NCI-H226 (cell line): ENCODE measurements at regions not wholly inside any gene's neighbourhood (a gene's known extent, or its start where the extent isn't known, plus 50 kb on each side); places are given as distances from the start of the nearest gene placed in this dataset.
"Not testable (repeated sequence)": the region's sequence is repeated elsewhere in the genome, so short reads cannot be mapped to it uniquely, and the experiment has no call there.

Source experiments
- DNase-seq: peaks from one replicate; pipeline ENCODE4 v3.0.0-alpha.2; 2015

DNA sequence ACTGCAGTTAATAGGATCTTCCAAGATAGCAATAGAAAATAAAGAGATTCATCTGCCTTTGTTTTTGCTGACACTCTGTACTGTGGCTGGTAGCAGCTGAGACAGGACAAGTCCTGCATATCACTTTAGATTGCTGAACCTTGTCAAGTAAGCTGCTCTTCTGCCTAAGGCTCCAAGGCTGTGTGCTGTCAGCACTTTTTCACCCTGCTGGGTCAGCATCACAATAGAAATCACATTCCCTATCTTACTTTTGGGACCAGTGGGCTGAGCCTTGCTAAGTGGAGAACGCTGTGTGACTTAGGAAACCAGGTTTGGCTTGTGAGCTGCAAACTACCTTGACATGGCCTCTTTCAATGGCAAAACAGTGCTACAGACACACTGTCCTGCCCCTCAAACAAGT lies 263.9 kb downstream of the FRK start:
- no peak for DNase-seq

- peak; percentile 70 for DNase-seq
Observed at GRCh38 chr6:115796061-115796460, 264.6 kb downstream of the FRK start.

DNA sequence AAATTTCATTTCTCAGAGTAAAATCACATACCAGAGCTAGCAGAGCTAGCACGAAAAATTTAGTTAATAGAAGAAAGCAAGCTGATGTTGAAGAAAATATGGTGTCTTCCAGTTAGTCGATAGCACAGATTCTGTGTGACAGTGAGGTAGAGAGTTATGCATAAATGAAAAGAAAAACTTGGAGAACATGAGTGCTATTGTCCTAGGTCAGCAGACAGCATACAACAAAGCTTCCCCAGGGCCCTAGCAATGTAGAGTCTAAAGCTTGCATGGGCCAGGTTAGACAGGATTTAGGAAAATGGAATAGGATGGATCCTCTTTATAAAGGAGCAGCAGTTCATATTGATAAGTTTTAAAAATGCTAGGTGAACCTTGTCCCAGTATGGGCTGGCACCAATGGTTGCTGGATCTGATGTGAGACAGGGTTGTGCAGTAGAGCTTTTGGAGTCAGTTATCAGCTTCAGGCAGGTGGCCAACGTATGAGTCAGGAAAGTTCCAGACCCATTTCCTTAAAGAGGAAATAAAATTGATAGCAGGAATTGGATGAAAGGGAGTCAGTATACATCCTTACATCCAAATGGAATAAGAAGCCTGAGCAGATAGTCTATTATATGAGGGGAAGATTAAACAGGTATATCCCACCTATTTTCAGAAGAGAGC lies 277.2 kb downstream of the FRK start:
- DNase-seq = peak; percentile 71

GRCh38 chr6:115782612-115783011 lies 278.1 kb downstream of the FRK start:
- no peak for DNase-seq

DNA sequence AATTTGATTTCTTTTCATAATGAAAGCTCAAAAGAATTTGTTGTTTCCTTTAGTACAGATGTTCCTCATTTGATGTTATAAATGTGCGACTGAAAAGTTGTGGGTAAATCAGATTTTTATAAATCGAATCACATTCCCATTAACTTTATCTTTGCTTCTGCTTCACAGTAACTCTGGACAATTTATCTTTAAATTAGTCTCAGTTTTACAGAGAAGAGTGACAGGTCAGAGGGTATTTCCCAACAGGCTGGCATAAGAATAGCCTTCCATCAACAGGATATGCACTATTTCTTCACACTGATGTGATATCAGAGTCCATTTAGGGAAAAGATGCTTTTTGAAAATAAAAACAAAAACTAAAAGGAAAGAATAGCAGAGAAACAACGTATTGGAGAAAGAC lies 286.9 kb downstream of the FRK start:
- no peak for DNase-seq

- no peak for DNase-seq
Observed at GRCh38 chr6:115770851-115771250, 289.8 kb downstream of the FRK start.

- DNase-seq = no peak
Observed at GRCh38 chr6:115768500-115768899, 292.2 kb downstream of the FRK start.

DNA sequence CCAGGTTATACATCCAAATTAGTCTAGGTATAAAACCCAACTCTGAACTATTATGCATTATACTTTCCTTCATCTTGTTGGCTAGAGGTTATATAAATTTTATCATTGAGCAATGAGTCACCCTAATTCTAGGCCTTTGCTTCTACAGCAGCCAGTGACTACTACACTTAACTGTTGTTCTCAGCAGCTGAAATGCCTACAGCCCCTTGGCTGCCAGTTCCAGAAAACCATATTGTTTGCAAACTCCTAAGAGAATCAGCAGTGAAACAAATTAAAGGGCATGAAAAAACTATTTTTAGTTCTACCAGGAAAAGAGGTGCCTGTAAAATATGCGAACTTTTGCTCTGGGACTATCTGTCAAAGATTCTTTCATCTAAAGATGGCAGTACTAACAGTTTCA lies 292.8 kb downstream of the FRK start:
- DNase-seq = no peak

DNA sequence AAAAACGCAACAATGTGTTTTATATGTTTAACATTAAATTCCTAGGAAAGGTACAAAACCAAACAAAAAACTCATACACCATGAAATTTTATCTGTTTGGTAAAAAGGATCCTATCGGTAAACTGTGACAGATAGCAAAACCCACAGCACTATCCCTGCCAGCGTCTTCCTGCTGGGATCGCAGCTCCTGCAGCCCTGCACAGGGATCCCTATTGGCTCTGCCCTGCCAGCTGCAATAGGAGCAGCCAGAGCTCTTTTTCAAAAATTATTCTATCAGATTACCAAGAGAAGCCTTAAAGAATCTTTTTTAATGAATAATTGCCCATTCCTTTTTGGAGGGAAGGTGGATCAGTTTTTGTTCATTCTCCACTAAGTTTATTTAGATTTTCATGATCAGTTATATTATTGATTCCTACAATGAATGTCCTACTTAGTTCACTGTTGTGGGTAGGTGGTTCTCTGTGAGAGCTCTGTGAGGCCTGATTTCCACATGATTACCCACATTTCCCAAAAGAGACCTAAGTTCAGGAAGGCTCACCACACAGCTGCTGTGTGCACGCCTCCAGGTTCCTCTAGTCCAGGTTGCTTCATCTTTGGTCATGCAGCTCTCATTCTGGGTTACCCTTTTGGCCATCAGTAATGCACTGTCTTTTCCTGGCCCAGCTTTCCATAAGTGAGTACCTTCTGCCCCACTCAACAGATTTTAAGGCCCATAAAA lies 293.8 kb downstream of the FRK start:
- DNase-seq = no peak

GRCh38 chr6:115765966-115766365 lies 294.7 kb downstream of the FRK start:
- DNase-seq = no peak

GRCh38 chr6:115759051-115759450 lies 301.6 kb downstream of the FRK start:
- DNase-seq = no peak

DNA sequence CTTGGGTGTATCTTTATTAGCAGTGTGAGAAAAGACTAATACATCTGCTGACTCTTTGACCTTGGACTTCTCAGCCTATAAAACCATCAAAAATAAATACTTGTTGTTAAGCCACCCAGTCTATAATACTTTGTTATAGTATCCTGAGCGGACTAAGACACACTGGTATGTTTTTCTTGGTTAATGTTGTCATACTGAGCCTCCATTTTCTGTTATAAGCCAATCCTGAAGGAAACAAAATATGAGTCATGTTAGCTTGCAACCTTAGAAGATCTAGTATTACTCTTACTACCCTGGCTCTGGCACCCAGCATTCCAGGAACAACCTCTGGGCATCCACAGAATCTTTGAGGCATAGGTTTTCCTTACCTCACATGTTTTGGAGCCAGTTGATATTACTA lies 307.2 kb downstream of the FRK start:
- peak; percentile 37 for DNase-seq

- DNase-seq = no peak
Observed at GRCh38 chr6:115750946-115751345, 309.7 kb downstream of the FRK start.

DNA sequence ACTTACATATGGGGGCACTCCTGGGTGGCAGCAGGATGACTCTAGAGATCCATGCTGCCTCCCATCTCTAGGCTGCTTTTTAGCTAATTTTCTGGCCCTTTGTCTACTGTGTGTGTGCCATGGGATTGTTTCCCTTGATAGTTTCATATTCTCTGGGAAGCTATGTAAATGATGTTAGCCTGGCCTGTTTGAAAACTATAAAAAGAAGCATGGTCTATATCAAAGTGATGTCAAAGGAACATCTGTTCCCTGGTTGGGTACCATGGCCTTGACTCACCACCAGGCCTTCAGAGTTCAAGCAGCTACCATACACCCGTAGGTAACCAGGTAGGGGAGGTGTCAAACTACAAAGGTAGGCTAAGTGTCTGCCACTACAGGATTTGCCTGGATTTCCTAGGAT lies 310.4 kb downstream of the FRK start:
- DNase-seq = no peak

- DNase-seq = no peak
Observed at GRCh38 chr6:115747719-115748118, 313.0 kb downstream of the FRK start.

DNA sequence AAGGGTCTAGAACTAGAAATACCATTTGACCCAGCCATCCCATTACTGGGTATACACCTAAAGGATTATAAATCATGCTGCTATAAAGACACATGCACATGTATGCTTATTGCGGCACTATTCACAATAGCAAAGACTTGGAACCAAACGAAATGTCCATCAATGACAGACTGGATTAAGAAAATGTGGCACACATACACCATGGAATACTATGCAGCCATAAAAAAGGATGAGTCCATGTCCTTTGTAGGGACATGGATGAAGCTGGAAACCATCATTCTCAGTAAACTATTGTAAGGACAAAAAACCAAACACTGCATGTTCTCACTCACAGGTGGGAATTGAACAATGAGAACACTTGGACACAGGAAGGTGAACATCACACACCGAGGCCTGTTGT lies 314.1 kb downstream of the FRK start:
- not testable (repeated sequence) for DNase-seq

- DNase-seq = no peak
Observed at GRCh38 chr6:115740907-115741306, 319.8 kb downstream of the FRK start.

- DNase-seq = no peak
Observed at GRCh38 chr6:115735610-115736009, 325.1 kb downstream of the FRK start.

GRCh38 chr6:115733426-115733825 lies 327.3 kb downstream of the FRK start:
- DNase-seq = no peak

- peak; percentile 47 for DNase-seq
Observed at GRCh38 chr6:115729036-115729435, 331.7 kb downstream of the FRK start.

GRCh38 chr6:115728171-115728570 lies 332.5 kb downstream of the FRK start:
- no peak for DNase-seq

DNA sequence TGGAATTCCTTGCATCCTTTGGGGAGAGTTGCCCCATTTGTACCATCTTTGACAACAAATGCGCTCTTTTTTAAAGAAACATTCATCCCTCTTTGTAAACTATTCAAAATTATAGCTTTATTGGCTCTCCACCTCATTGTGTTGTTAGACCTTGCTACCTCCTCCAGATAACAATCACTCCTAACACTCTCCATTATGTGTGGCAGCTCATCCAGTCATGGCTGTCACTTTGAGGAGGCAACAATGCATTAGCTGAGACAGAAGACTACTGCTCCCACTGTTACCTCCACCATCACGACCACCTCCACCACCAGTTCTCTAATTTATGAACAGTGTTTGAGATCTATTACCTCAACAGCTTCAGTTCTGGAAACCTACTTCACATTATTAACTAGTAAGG lies 339.1 kb downstream of the FRK start:
- DNase-seq = no peak

DNA sequence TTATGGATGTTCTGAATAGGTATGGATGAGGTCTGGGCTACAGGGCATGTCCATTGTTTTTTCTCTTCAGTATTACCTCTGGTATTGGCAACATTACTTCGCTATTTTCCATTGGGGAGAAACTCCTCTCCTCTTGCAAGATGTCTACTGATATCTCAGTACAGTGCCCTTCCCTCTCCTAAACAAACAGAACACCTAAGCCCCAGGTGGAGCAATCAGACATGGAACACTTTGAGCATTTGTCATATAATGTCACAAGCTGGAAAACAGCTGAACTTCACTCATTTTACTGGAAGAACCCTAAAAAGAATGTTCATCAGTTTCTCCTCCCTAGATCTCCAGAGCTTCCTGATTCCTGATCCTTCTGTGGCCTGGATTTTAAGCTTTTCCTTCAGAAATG lies 339.8 kb downstream of the FRK start:
- DNase-seq = no peak

DNA sequence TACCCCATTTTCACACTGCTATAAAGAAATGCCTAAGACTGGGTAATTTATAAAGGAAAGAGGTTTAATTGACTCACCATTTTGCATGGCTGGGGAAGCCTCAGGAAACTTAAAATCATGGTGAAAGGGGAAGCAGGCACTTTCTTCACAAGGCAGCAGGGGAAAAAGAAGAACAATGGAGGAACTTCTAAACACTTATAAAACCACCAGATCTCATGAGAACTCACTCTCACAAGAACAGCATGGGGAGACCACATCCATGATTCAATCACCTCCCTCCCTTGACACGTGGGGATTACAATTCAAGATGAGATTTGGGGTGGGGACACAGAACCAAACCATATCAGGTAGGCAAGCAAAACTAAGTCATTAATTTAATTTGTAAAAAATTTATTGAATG lies 343.2 kb downstream of the FRK start:
- no peak for DNase-seq

DNA sequence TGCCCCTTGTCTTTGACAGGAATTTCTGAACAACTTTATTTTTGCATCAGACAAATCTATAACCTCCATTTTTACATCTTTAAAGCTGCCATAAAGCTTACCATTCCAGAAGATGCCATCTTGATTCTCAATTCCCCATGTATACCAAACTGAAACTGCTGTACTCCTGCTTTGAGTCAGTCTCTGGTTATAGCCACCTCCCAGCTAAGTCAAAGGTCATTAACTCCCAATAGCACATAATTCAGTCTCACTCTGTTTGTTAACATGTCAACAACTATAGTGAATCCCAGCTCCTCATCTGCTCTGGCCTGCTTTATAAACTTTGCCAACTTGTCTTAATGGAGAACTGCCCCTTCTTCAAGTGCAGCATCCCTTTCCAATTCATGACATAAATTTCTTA lies 343.6 kb downstream of the FRK start:
- no peak for DNase-seq
